Stimulated activated CD4-positive, alpha-beta T cell treated with anti-CD3 and anti-CD28 coated beads, Interleukin-12 subunit alpha, Interleukin-12 subunit beta, amount 100 ng/mL, for 24 hours (primary cell): ENCODE measurements at regions not wholly inside any gene's neighbourhood (a gene's known extent, or its start where the extent isn't known, plus 50 kb on each side); places are given as distances from the start of the nearest gene placed in this dataset.

Experiments
- DNase-seq, 2 experiments: peaks; one replicate each; pipeline ENCODE4 v3.0.0-alpha.2; 2020; ENCODE audit warnings: low read depth in 2 of 2

DNA sequence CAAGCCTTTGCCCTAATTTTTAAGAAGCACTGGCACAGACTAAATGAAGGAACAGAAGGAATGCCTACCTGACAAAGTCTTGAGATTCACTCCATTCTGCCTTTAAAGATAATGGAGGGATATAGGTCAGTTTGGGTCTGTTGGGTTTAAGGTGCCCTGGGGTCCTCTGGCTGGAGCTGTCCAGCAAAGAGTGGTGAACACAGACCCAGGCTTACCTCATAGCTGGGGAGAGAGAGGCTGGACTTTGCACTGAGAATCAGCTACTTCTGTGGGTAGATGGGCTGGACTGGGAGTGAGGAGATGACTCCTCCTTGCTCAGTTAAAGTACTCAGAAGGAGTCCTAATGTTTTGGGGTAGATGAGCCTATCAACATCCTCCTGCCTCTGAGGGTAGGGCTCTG, 64.4 kb upstream of the CXCR4 start:
- DNase-seq, result no peak

DNA sequence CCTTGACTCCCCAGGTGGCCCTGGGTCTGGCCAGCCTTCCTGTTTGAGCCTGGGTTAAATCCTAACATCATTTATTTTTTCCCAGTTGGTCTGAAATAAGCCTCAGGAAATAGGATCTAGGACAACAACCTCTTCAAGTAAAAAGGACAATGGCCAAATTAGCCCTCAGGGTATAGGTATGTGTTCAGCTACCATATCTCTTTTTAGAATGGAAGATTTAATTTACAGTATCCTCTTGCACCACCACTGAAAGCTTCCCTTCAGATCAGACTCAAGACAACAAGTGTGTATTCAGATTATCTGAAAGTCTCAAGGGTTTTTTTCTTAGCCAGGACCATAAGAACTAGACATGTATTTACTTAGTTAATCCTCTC, 61.6 kb upstream of the CXCR4 start:
- DNase-seq, result no peak

DNA sequence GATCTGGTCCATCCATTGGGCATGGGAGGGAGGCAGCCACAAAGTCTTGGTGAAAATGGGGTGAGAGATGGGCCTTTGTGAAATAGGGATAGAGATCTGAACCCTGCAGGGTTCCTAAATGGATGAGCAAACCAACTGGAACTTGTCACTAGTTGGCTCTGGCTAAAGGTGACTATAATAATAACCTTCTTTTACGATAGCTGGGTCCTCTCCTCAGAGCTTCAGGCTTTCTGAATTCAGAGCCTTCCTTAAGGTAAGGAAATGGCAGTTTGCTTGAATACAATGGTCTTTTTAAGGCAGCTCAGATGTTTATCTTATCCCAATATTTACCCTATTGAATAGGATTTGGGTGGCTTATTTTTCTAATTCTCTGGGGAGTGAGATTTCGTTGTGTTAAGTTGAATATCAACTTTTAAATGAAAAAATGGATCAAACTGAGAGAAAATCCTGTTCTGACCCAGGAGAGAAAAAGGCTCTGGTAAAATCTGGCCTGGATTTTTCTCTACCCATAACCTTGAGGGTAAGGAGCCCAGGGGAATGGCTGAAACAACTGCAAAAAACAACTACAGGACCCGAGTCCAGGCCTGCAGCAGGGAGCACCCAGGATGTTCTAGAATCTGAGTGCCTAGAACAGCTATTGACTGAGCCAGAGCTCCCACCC, 61.1 kb upstream of the CXCR4 start:
- no peak for DNase-seq

DNA sequence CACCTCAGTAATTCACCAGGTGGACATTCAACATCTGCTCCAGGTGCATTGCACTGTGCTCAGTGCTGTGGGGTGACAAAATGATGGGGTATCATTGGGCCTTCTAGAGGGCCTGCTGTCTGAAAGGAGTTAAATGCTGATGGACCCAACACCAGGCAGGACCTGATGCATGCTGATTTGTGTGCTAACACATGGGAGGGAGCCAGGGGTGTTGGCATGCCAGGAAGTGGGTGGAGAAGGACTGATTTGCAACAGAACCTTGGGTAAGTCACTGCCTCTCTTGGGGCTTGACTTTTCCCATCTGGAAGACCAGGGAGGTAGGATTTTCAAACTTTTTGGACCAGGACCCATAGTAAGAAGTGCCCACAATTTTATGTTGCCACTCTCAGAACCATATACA, 57.9 kb upstream of the CXCR4 start:
- DNase-seq, result no peak

DNA sequence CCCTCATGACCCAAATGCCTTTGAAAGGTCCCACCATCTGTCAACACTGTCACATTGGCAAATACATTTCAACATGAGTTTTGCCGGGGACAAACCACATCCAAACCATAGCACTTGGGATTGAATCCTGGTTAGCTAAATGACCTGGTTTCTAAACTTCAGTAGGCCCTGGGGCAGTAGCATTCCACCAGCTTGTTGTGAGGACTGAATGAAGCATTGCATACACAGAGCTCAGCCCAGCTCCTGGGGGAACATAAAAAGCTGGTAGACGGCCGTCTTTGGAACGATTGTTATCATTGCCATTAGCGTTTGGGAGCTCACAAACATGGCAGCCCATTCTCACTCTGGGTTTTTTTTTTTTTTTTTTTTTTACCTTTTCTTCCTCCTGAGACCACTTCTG, 57.5 kb upstream of the CXCR4 start:
- no peak for DNase-seq

DNA sequence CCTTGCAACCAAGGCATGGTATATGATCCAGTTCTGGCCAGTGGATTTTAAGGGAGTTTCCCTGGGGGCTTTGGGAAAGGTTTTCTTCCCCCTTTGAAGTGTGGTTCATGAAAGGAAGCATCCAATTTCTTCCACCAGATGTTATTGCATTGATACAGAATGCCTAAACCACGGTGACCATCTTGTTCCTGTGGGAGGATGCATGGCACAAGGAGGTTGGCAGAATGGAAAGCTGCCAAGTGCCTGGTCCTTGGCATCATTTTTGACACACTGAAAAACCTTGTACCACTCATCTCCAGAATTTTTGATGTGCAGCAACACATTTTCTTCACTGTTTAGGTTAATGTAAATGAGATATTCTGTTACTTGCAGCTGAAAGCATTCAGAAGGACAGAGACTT, 55.2 kb upstream of the CXCR4 start:
- no peak for DNase-seq

DNA sequence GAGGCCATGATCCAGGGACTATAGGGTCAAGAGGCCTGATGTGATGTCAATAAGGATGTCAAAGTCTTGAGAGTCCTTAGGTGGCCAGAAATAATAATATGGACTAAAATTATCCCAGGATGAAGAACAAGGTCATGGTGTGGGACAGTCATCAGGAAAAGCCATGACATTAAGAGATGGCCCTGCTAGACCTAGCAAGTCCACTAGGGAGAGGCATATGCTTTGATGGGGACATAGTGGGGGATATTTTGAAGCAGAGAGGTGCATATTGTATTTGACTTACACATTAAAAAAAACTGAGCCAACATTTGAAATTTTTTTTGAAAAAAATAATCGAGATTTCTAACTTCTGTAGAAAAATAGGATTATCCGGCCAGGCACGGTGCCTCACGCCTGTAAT, 53.3 kb upstream of the CXCR4 start:
- no peak for DNase-seq

DNA sequence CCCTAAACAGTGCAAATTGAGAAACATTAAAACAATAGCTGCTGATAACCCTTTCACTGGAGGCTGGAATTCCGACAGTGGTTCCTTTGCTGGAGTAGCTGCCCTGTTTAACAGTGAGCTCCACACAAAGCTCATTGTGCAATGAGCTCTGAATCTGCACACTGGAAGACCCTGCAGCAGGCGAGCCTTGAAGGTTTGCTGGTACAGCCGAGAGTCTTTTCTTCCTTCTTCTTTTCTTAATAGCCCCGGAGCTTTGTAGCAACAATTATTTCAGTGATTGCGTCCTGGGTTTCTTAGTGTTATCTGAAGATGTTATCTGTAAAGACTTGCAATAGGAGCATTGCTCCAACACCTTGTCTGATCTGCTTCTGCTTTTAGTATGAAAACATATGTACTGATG, 50.8 kb upstream of the CXCR4 start:
- no peak for DNase-seq

DNA sequence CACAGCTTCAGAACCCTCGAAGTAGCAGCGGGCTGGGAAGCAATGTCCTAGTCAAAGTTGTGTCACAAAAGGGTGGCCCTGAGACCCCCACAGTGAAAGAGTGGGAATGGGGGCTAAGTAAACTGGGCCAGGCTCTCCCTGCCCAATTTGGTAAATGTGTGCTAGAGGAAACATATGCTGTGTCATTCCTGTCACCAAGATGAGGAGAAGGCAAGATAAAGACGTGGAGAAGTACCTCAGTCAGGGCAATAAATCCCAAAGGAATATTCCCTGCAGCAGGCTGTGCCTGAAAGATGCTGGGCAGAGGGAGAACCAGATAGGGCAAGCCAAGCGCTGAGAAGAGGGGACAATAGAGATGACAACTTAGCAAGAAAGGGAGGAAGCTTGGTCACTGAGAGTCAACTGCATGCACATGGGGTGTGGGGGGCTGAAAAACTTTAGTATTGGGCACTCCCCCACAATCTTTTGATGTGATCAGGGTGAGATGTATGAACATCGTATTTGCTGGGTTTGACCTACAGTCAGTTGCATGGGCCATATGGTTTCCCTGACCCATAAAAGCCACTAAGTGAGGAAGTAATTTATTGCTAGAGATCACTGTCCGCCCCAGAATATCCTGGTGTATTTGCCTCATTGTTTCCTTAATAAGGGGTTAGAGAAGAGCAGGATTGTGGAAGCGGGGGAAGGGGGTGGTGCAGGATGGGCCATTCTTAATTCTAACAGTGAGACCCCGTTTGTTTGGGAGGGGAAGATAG, 49.9 kb upstream of the CXCR4 start:
- no peak for DNase-seq
